Stimulated activated CD4-positive, alpha-beta T cell treated with anti-CD3 and anti-CD28 coated beads, Interleukin-15, amount 100 ng/mL, for 48 hours (primary cell): ENCODE measurements at regions not wholly inside any gene's neighbourhood (a gene's known extent, or its start where the extent isn't known, plus 50 kb on each side); places are given as distances from the start of the nearest gene placed in this dataset.
"Not testable (repeated sequence)": the region's sequence is repeated elsewhere in the genome, so short reads cannot be mapped to it uniquely, and the experiment has no call there.

Experiments
- DNase-seq, 2 donors: peaks; one replicate each; pipeline ENCODE4 v3.0.0-alpha.2; 2020; ENCODE audit warnings: low read depth in 2 of 2

- DNase-seq, result no peak
Observed at GRCh38 chr13:70275841-70276240, 167.6 kb upstream of the KLHL1 start.

- DNase-seq, result no peak
Observed at GRCh38 chr13:70255406-70255991, 147.2 kb upstream of the KLHL1 start.

- DNase-seq, result no peak
Observed at GRCh38 chr13:70253834-70254233, 145.6 kb upstream of the KLHL1 start.

- no peak for DNase-seq
Observed at GRCh38 chr13:70253411-70253810, 145.2 kb upstream of the KLHL1 start.

GRCh38 chr13:70249332-70250064 is 141.2 kb upstream of the KLHL1 start:
- DNase-seq, result no peak

- no peak for DNase-seq
Observed at GRCh38 chr13:70237131-70237530, 128.9 kb upstream of the KLHL1 start.

- no peak for DNase-seq
Observed at GRCh38 chr13:70235565-70235964, 127.3 kb upstream of the KLHL1 start.

GRCh38 chr13:70223911-70224310 is 115.7 kb upstream of the KLHL1 start:
- no peak for DNase-seq

GRCh38 chr13:70222926-70223325 is 114.7 kb upstream of the KLHL1 start:
- DNase-seq, result no peak

GRCh38 chr13:70218618-70219017 is 110.4 kb upstream of the KLHL1 start:
- DNase-seq, result no peak

GRCh38 chr13:70208968-70209367 is 100.7 kb upstream of the KLHL1 start:
- DNase-seq, result not testable (repeated sequence)

GRCh38 chr13:70206671-70207070 is 98.4 kb upstream of the KLHL1 start:
- DNase-seq, result no peak

- DNase-seq, result no peak
Observed at GRCh38 chr13:70203661-70204229, 95.5 kb upstream of the KLHL1 start.

GRCh38 chr13:70191034-70191433 is 82.8 kb upstream of the KLHL1 start:
- no peak for DNase-seq

GRCh38 chr13:70189981-70190380 is 81.7 kb upstream of the KLHL1 start:
- DNase-seq, result no peak

GRCh38 chr13:70188567-70188966 is 80.3 kb upstream of the KLHL1 start:
- no peak for DNase-seq

- no peak for DNase-seq
Observed at GRCh38 chr13:70183041-70183440, 74.8 kb upstream of the KLHL1 start.
